Smooth muscle cell (in vitro differentiated cells): ENCODE measurements at regions not wholly inside any gene's neighbourhood (a gene's known extent, or its start where the extent isn't known, plus 50 kb on each side); places are given as distances from the start of the nearest gene placed in this dataset.

Experiments used
- DNase-seq: peaks from one replicate; lab custom pipeline; 2025; ENCODE audit not compliant: unreplicated experiment; lab: John Stamatoyannopoulos, UW
- H2AFZ ChIP-seq: fragments of 200-600 bp; sonication (generic); 2 replicates; pipeline ENCODE4 v1.6.0; 2016; ENCODE audit warnings: antibody characterized with exemption, low read depth, mild to moderate bottlenecking
- H3F3A ChIP-seq: fragments of 200-600 bp; sonication (generic); 2 replicates; pipeline ENCODE4 v1.6.0; 2017; ENCODE audit warnings: antibody characterized with exemption, low read depth
- H3K27ac ChIP-seq: fragments of 200-600 bp; sonication (generic); 2 replicates; pipeline ENCODE4 v1.5.1; 2016; ENCODE audit warnings: low read depth, mild to moderate bottlenecking
- H3K27me3 ChIP-seq: fragments of 200-600 bp; sonication (generic); 2 replicates; pipeline ENCODE4 v1.6.1; 2016; ENCODE audit warnings: low read depth, mild to moderate bottlenecking
- H3K36me3 ChIP-seq: fragments of 200-600 bp; sonication (generic); 2 replicates; pipeline ENCODE4 v1.5.1; 2016; ENCODE audit warnings: low read depth
- H3K4me1 ChIP-seq: fragments of 200-600 bp; sonication (generic); 2 replicates; pipeline ENCODE4 v1.5.1; 2016; ENCODE audit warnings: low read depth
- H3K4me2 ChIP-seq: fragments of 200-600 bp; sonication (generic); 2 replicates; pipeline ENCODE4 v1.6.0; 2016; ENCODE audit warnings: mild to moderate bottlenecking
- H3K4me3 ChIP-seq: fragments of 200-600 bp; sonication (generic); 2 replicates; pipeline ENCODE4 v1.5.1; 2016; ENCODE audit warnings: mild to moderate bottlenecking
- H3K79me2 ChIP-seq: fragments of 200-600 bp; sonication (generic); 2 replicates; pipeline ENCODE4 v1.6.0; 2016; ENCODE audit warnings: low read depth, mild to moderate bottlenecking
- H3K9ac ChIP-seq: fragments of 200-600 bp; sonication (generic); 2 replicates; pipeline ENCODE4 v1.6.0; 2016; ENCODE audit warnings: low read depth
- H3K9me3 ChIP-seq: fragments of 200-600 bp; sonication (generic); replicated peaks from 2 replicates; pipeline ENCODE4 v1.5.1; 2016; ENCODE audit warnings: low read depth
- H4K20me1 ChIP-seq: fragments of 200-600 bp; sonication (generic); 2 replicates; pipeline ENCODE4 v1.6.0; 2016; ENCODE audit warnings: low read depth
- WGBS: methylation state at CpG from one replicate; pipeline ENCODE4 v1.1.7; 2016; ENCODE audit warnings: low lambda C conversion rate; 5-methylcytosine and 5-hydroxymethylcytosine counted together
- TF ChIP-seq, protein P1 (sequence below): fragments of 200-600 bp; sonication (generic); IDR thresholded peaks from 2 replicates; pipeline ENCODE4 v1.5.1; 2017; ENCODE audit warnings: borderline replicate concordance, mild to moderate bottlenecking, antibody characterized with exemption; ENCODE audit not compliant: insufficient read depth, poor library complexity, severe bottlenecking

DNA sequence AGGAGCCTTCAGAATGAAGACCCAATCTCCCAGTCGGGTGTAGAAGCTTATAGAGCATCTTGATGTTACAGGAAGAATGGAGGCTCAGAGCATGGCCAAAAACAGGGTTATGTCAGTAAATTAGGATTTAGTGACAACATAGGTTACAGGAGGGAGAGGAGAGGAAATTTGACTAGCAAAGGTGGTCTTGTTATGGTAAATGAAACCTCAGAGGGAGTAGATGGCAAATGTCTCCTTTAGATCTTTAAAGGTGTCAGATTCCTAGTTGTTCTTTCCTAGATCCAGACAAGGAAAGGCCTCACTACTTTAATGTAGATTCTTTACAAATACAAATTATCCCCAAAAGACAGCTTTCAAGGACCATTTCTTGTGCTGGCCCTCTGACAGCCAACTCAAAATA lies 465.0 kb downstream of the DMRTA1 start:
- H3K9me3 ChIP-seq = no peaks in the 10 kb centered on the region
- no peaks in the 10 kb centered on the region for H3K79me2 ChIP-seq
- H3K9ac ChIP-seq = no peak overlapping the region
- no peaks in the 10 kb centered on the region for H3K4me1 ChIP-seq
- no peak overlapping the region for H3K4me2 ChIP-seq
- H3K27me3 ChIP-seq = no peaks in the 10 kb centered on the region
- H2AFZ ChIP-seq = no peak overlapping the region
- no peaks in the 10 kb centered on the region for H3F3A ChIP-seq
- TF ChIP-seq, protein P1, sequence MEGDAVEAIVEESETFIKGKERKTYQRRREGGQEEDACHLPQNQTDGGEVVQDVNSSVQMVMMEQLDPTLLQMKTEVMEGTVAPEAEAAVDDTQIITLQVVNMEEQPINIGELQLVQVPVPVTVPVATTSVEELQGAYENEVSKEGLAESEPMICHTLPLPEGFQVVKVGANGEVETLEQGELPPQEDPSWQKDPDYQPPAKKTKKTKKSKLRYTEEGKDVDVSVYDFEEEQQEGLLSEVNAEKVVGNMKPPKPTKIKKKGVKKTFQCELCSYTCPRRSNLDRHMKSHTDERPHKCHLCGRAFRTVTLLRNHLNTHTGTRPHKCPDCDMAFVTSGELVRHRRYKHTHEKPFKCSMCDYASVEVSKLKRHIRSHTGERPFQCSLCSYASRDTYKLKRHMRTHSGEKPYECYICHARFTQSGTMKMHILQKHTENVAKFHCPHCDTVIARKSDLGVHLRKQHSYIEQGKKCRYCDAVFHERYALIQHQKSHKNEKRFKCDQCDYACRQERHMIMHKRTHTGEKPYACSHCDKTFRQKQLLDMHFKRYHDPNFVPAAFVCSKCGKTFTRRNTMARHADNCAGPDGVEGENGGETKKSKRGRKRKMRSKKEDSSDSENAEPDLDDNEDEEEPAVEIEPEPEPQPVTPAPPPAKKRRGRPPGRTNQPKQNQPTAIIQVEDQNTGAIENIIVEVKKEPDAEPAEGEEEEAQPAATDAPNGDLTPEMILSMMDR = no peak
- WGBS = 83% methylated on average over 1 of the region's 1 CpG
- no peaks in the 10 kb centered on the region for H4K20me1 ChIP-seq
- no peaks in the 10 kb centered on the region for H3K36me3 ChIP-seq
- no peak overlapping the region for H3K4me3 ChIP-seq
- no peak for DNase-seq
- no peak overlapping the region for H3K27ac ChIP-seq

DNA sequence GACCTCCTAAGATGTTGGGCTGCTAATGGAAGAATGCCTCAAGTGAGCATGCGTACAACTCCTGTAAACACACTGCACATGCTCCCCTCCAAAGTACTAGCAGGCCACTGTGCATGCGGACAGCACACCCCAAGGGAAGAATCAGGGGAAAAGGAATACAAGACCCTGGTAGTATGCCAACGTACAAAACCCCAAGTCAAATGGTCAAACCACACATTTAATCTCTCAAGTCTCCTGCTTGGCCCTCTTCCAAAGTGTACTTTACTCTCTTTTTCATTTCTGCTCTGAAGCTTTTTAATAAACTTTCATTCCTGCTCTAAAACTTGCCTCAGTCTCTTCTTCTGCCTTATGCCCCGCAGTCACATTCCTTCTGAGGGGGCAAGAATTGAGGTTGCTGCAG lies 466.4 kb downstream of the DMRTA1 start:
- TF ChIP-seq, protein P1 = no peak
- Histone ChIP-seq H3K4me2 (no peak overlapping the region), H3K9ac (no peak overlapping the region), H3K27ac (no peak overlapping the region), H3F3A (no peaks in the 10 kb centered on the region), H3K4me3 (no peak overlapping the region), H3K27me3 (no peaks in the 10 kb centered on the region), H3K4me1 (no peaks in the 10 kb centered on the region), H3K79me2 (no peaks in the 10 kb centered on the region), H3K36me3 (no peaks in the 10 kb centered on the region), H2AFZ (no peak overlapping the region), H3K9me3 (no peaks in the 10 kb centered on the region), H4K20me1 (no peaks in the 10 kb centered on the region)
- DNase-seq = no peak
- WGBS = 87% methylated on average over 4 of the region's 4 CpGs

DNA sequence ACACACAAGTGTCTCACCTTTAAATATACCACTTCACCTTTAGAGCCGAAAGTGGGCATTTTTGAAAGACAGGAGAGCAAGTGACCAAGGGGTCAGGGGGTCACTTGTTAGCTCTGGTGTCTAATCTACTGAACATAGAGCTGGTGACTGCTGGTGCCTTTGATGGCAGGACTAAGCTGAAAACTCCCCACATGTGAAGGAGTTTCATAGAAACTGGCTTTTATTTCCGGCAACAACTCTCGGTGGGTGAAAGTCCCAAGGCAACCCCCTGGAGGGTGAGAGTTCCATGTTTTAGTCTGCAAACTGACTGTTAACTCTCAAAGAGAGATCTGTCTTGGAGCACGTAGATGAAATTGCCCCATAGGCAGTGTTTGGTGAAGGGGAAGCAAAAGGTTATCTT lies 466.9 kb downstream of the DMRTA1 start:
- Histone ChIP-seq H3F3A (no peaks in the 10 kb centered on the region), H2AFZ (no peak overlapping the region), H3K9me3 (no peaks in the 10 kb centered on the region), H3K4me2 (no peak overlapping the region), H3K4me1 (no peaks in the 10 kb centered on the region), H3K4me3 (no peak overlapping the region), H3K9ac (no peak overlapping the region), H4K20me1 (no peaks in the 10 kb centered on the region), H3K79me2 (no peaks in the 10 kb centered on the region), H3K27me3 (no peaks in the 10 kb centered on the region), H3K27ac (no peak overlapping the region), H3K36me3 (no peaks in the 10 kb centered on the region)
- TF ChIP-seq, protein P1 = no peak
- no peak for DNase-seq
- 89% methylated on average over 4 of the region's 4 CpGs for WGBS

DNA sequence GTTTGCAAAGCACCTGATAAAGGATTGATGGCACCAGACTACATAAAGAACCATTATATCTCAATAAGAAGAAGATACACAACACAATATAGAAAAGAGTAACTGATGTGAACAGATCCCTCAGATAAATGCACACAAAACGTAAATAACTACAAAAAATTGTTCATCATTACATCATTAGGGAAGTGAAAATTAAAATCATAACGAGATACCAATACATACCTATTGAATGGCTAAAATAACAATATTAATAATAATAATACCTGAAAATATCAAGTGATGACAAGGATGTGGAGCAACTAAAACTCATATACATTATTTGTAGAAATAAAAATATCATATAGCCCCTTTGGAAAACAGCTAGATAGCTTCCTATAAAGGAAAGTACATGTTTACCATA lies 469.5 kb downstream of the DMRTA1 start:
- no peak overlapping the region for H3K27ac ChIP-seq
- H3F3A ChIP-seq = no peaks in the 10 kb centered on the region
- H3K4me1 ChIP-seq = no peaks in the 10 kb centered on the region
- H3K36me3 ChIP-seq = no peaks in the 10 kb centered on the region
- TF ChIP-seq, protein P1 = no peak
- no peaks in the 10 kb centered on the region for H3K27me3 ChIP-seq
- no peak overlapping the region for H3K4me3 ChIP-seq
- H3K9ac ChIP-seq = no peak overlapping the region
- no peaks in the 10 kb centered on the region for H4K20me1 ChIP-seq
- no peak for DNase-seq
- H3K4me2 ChIP-seq = no peak overlapping the region
- no peaks in the 10 kb centered on the region for H3K9me3 ChIP-seq
- no peaks in the 10 kb centered on the region for H3K79me2 ChIP-seq
- 76% methylated on average over 2 of the region's 2 CpGs for WGBS
- H2AFZ ChIP-seq = no peak overlapping the region
